ENCODE measurements at regions not wholly inside any gene's neighbourhood (a gene's known extent, or its start where the extent isn't known, plus 50 kb on each side); places are given as distances from the start of the nearest gene placed in this dataset.

GRCh38 chr19:13670846-13671245 is 93.5 kb upstream of the MRI1 start:
- no peak overlapping the region for H3K27ac ChIP-seq
- TF ChIP-seq EZH2phosphoT487 (IDR thresholded peaks at IDR 0.05; ENCODE audit: low read depth, severe bottlenecking, unreplicated experiment) (no peak), EZH2 (IDR thresholded peaks at IDR 0.05; ENCODE audit: borderline replicate concordance) (no peak), CTCF (IDR thresholded peaks at IDR 0.05; ENCODE audit: poor library complexity) (no peak)
- H3K27me3 ChIP-seq: no peaks in the 10 kb centered on the region
- no peak overlapping the region for H3K4me3 ChIP-seq
- no peak overlapping the region for H2AFZ ChIP-seq
- WGBS (ENCODE audit: low lambda C conversion rate, missing lambda C conversion rate): 72% methylated on average over 4 of the region's 4 CpGs
- no peaks in the 10 kb centered on the region for H3K36me3 ChIP-seq (replicated peaks; ENCODE audit: insufficient read depth, low read depth)
- H3K9me3 ChIP-seq (ENCODE audit: low read depth): no peaks in the 10 kb centered on the region
- no peak overlapping the region for H3K4me2 ChIP-seq
- no peaks in the 10 kb centered on the region for H4K20me1 ChIP-seq (ENCODE audit: insufficient read depth, poor library complexity, severe bottlenecking)
- H3K4me1 ChIP-seq (ENCODE audit: insufficient read depth): peaks cover under 1% of the 10 kb centered on the region
- no peaks in the 10 kb centered on the region for H3K9me2 ChIP-seq (replicated peaks; ENCODE audit: insufficient read depth)
- H3K79me2 ChIP-seq: no peaks in the 10 kb centered on the region
- no peak for DNase-seq (ENCODE audit: low spot score)

DNA sequence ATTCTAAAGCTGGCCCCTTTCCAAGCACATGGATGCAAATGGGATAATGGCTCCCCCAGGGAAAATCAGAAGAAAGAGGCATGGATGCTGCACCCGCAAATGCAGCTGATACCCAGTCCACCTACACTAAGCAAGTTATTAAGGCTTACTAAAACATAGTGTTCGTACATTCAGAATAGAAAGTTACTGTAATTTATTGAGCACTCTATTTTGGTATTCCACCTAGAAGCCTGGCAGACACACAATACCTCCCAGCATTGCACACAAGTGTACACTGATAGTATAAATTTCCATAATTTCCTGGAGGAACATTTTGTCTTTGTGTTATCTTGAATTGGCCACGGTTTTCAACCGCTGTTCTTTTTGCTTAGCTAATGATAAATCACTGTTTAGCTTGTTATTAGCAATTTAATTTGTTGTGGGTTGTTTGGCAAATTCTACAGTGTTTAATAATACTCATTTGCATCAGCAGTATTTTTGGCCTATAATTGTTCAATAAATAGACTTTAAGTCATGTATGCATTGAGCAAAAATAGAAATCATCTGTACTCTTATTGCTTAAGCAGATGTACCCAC is 94.5 kb upstream of the MRI1 start:
- Histone ChIP-seq H2AFZ (no peak overlapping the region), H3K9me3 (ENCODE audit: low read depth) (no peaks in the 10 kb centered on the region), H3K4me3 (no peak overlapping the region), H3K79me2 (no peaks in the 10 kb centered on the region), H3K4me2 (no peak overlapping the region), H3K27me3 (no peaks in the 10 kb centered on the region), H4K20me1 (ENCODE audit: insufficient read depth, poor library complexity, severe bottlenecking) (no peaks in the 10 kb centered on the region), H3K27ac (no peak overlapping the region), H3K9me2 (replicated peaks; ENCODE audit: insufficient read depth) (no peaks in the 10 kb centered on the region), H3K36me3 (replicated peaks; ENCODE audit: insufficient read depth, low read depth) (no peaks in the 10 kb centered on the region), H3K4me1 (ENCODE audit: insufficient read depth) (peaks cover 3% of the 10 kb centered on the region)
- TF ChIP-seq EZH2phosphoT487 (IDR thresholded peaks at IDR 0.05; ENCODE audit: low read depth, severe bottlenecking, unreplicated experiment) (no peak), CTCF (IDR thresholded peaks at IDR 0.05; ENCODE audit: poor library complexity) (no peak), EZH2 (IDR thresholded peaks at IDR 0.05; ENCODE audit: borderline replicate concordance) (no peak)
- DNase-seq (ENCODE audit: low spot score): no peak
- WGBS (ENCODE audit: low lambda C conversion rate, missing lambda C conversion rate): 84% methylated on average over 4 of the region's 4 CpGs

DNA sequence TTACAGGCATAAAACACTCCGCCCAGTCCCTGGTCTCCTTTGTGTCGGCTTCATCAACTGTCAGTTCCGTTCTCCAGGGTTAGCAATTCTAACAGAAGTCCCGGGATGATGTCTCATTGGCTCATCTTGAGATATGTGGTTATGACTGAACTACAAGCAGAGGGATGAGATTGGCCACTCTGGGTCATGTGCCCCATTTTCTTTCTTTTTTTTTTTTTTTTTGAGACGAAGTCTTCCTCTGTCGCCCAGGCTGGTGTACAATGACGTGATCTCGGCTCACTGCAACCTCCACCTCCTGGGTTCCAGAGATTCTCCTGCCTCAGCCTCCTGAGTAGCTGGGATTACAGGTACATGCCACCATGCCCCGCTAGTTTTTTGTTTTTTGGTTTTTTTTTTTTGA is 95.4 kb upstream of the MRI1 start:
- Histone ChIP-seq H4K20me1 (ENCODE audit: insufficient read depth, poor library complexity, severe bottlenecking) (no peaks in the 10 kb centered on the region), H3K4me2 (no peak overlapping the region), H3K36me3 (replicated peaks; ENCODE audit: insufficient read depth, low read depth) (no peaks in the 10 kb centered on the region), H3K27ac (no peak overlapping the region), H3K79me2 (no peaks in the 10 kb centered on the region), H3K9me3 (ENCODE audit: low read depth) (no peaks in the 10 kb centered on the region), H3K9me2 (replicated peaks; ENCODE audit: insufficient read depth) (no peaks in the 10 kb centered on the region), H3K4me3 (no peak overlapping the region), H3K27me3 (no peaks in the 10 kb centered on the region), H3K4me1 (ENCODE audit: insufficient read depth) (peaks cover 3% of the 10 kb centered on the region), H2AFZ (no peak overlapping the region)
- WGBS (ENCODE audit: low lambda C conversion rate, missing lambda C conversion rate): 91% methylated on average over 9 of the region's 9 CpGs
- TF ChIP-seq EZH2 (IDR thresholded peaks at IDR 0.05; ENCODE audit: borderline replicate concordance) (no peak), EZH2phosphoT487 (IDR thresholded peaks at IDR 0.05; ENCODE audit: low read depth, severe bottlenecking, unreplicated experiment) (no peak), CTCF (IDR thresholded peaks at IDR 0.05; ENCODE audit: poor library complexity) (no peak)
- DNase-seq (ENCODE audit: low spot score): no peak

GRCh38 chr19:13666165-13666564 is 98.2 kb upstream of the MRI1 start:
- Histone ChIP-seq H3K79me2 (no peaks in the 10 kb centered on the region), H3K27ac (peak overlapping the region; percentile 63)

More at GRCh38 chr19:13666165-13666564, 98.2 kb upstream of the MRI1 start:
- peaks cover 3% of the 10 kb centered on the region for H3K4me1 ChIP-seq (ENCODE audit: insufficient read depth)
- no peaks in the 10 kb centered on the region for H3K9me3 ChIP-seq (ENCODE audit: low read depth)
- TF ChIP-seq EZH2phosphoT487 (IDR thresholded peaks at IDR 0.05; ENCODE audit: low read depth, severe bottlenecking, unreplicated experiment) (no peak), EZH2 (IDR thresholded peaks at IDR 0.05; ENCODE audit: borderline replicate concordance) (no peak)
- WGBS (ENCODE audit: low lambda C conversion rate, missing lambda C conversion rate): 76% methylated on average over 15 of the region's 15 CpGs
- H3K9me2 ChIP-seq (replicated peaks; ENCODE audit: insufficient read depth): no peaks in the 10 kb centered on the region
- H3K4me2 ChIP-seq: no peak overlapping the region
- DNase-seq (ENCODE audit: low spot score): no peak
- no peaks in the 10 kb centered on the region for H4K20me1 ChIP-seq (ENCODE audit: insufficient read depth, poor library complexity, severe bottlenecking)
- H2AFZ ChIP-seq: no peak overlapping the region
- H3K4me3 ChIP-seq: no peak overlapping the region
- no peaks in the 10 kb centered on the region for H3K27me3 ChIP-seq
- H3K36me3 ChIP-seq (replicated peaks; ENCODE audit: insufficient read depth, low read depth): no peaks in the 10 kb centered on the region

All from hepatocyte (in vitro differentiated cells).